H9 (cell line): ENCODE measurements at regions not wholly inside any gene's neighbourhood (a gene's known extent, or its start where the extent isn't known, plus 50 kb on each side); places are given as distances from the start of the nearest gene placed in this dataset.

ENCODE experiments used
- DNase-seq: peaks from one replicate; pipeline ENCODE4 v3.0.0-alpha.2; 2017
- H2AFZ ChIP-seq: one replicate; pipeline ENCODE4 v1.6.1; 2013; ENCODE audit warnings: mild to moderate bottlenecking, low read length, control low read depth, moderate library complexity
- H2AK5ac ChIP-seq: 2 replicates; pipeline ENCODE4 v1.6.1; 2013; ENCODE audit warnings: low read length, control low read depth, mixed read lengths; ENCODE audit not compliant: insufficient read length
- H2BK120ac ChIP-seq: one replicate; pipeline ENCODE4 v1.6.1; 2013; ENCODE audit warnings: low read depth, mild to moderate bottlenecking, low read length, control low read depth, inconsistent platforms; ENCODE audit not compliant: poor library complexity, severe bottlenecking
- H2BK12ac ChIP-seq: 2 replicates; pipeline ENCODE4 v1.6.1; 2013; ENCODE audit warnings: low read length, control low read depth, mixed read lengths, low read depth; ENCODE audit not compliant: insufficient read length
- H2BK15ac ChIP-seq: 2 replicates; pipeline ENCODE4 v1.6.1; 2013; ENCODE audit warnings: low read depth, low read length, control low read depth
- H2BK20ac ChIP-seq: one replicate; pipeline ENCODE4 v1.6.1; 2013; ENCODE audit warnings: low read depth, mild to moderate bottlenecking, low read length, control low read depth, inconsistent platforms; ENCODE audit not compliant: poor library complexity, severe bottlenecking
- H2BK5ac ChIP-seq: 2 replicates; pipeline ENCODE4 v1.6.1; 2013; ENCODE audit warnings: low read length, control low read depth, mixed read lengths; ENCODE audit not compliant: insufficient read length
- H3K14ac ChIP-seq: 2 replicates; pipeline ENCODE4 v1.6.1; 2013; ENCODE audit warnings: low read length, control low read depth; ENCODE audit not compliant: insufficient read depth
- H3K18ac ChIP-seq: 2 replicates; pipeline ENCODE4 v1.6.1; 2013; ENCODE audit warnings: low read depth, mild to moderate bottlenecking, mixed read lengths, low read length, control low read depth; ENCODE audit not compliant: insufficient read length
- H3K23ac ChIP-seq: 2 replicates; pipeline ENCODE4 v1.6.1; 2013; ENCODE audit warnings: low read length, control low read depth, mixed read lengths, low read depth; ENCODE audit not compliant: insufficient read length
- H3K23me2 ChIP-seq: 2 replicates; pipeline ENCODE4 v1.6.1; 2013; ENCODE audit warnings: low read depth, mild to moderate bottlenecking, mixed read lengths, low read length, control low read depth; ENCODE audit not compliant: insufficient read length, poor library complexity, severe bottlenecking
- H3K27ac ChIP-seq: 2 replicates; pipeline ENCODE4 v1.5.1; 2013; ENCODE audit warnings: low read length, control low read depth, mixed read lengths, low read depth; ENCODE audit not compliant: insufficient read length
- H3K27me3 ChIP-seq: 2 replicates; pipeline ENCODE4 v1.6.1; 2013; ENCODE audit warnings: low read length, control low read depth, inconsistent platforms; ENCODE audit not compliant: insufficient read depth
- H3K4ac ChIP-seq: 2 replicates; pipeline ENCODE4 v1.6.1; 2013; ENCODE audit warnings: low read depth, mild to moderate bottlenecking, control low read depth, inconsistent platforms, low read length, moderate library complexity
- H3K4me1 ChIP-seq: 2 replicates; pipeline ENCODE4 v1.6.1; 2013; ENCODE audit warnings: low read length, control low read depth, inconsistent platforms; ENCODE audit not compliant: insufficient read depth
- H3K4me2 ChIP-seq: 2 replicates; pipeline ENCODE4 v1.6.1; 2013; ENCODE audit warnings: low read length, control low read depth, mixed read lengths; ENCODE audit not compliant: insufficient read length, insufficient read depth
- H3K56ac ChIP-seq: 2 replicates; pipeline ENCODE4 v1.6.1; 2013; ENCODE audit warnings: low read depth, mild to moderate bottlenecking, mixed read lengths, low read length, control low read depth; ENCODE audit not compliant: insufficient read length
- H3K79me1 ChIP-seq: 2 replicates; pipeline ENCODE4 v1.6.1; 2013; ENCODE audit warnings: low read depth, mild to moderate bottlenecking, moderate library complexity, low read length, control low read depth, inconsistent platforms; ENCODE audit not compliant: insufficient read depth, poor library complexity, severe bottlenecking
- H3K79me2 ChIP-seq: 2 replicates; pipeline ENCODE4 v1.6.1; 2013; ENCODE audit warnings: low read length, control low read depth, inconsistent platforms; ENCODE audit not compliant: insufficient read depth
- H3K9ac ChIP-seq: 2 replicates; pipeline ENCODE4 v1.6.1; 2013; ENCODE audit warnings: low read length, control low read depth, mixed read lengths; ENCODE audit not compliant: insufficient read length; ENCODE audit errors: extremely low read depth
- H3K9me3 ChIP-seq: one replicate; pipeline ENCODE4 v1.6.1; 2013; ENCODE audit warnings: low read depth, low read length, inconsistent platforms; ENCODE audit not compliant: control insufficient read depth
- H3T11ph ChIP-seq: one replicate; pipeline ENCODE4 v1.6.1; 2013; ENCODE audit warnings: mild to moderate bottlenecking, low read length, control low read depth, inconsistent platforms
- H4K20me1 ChIP-seq: one replicate; pipeline ENCODE4 v1.6.1; 2013; ENCODE audit not compliant: control insufficient read depth, insufficient read length, insufficient read depth
- H4K5ac ChIP-seq: 2 replicates; pipeline ENCODE4 v1.6.1; 2013; ENCODE audit warnings: low read depth, mild to moderate bottlenecking, mixed read lengths, low read length, control low read depth; ENCODE audit not compliant: insufficient read length
- H4K8ac ChIP-seq: replicated peaks from 2 replicates; pipeline ENCODE4 v1.6.1; 2013; ENCODE audit warnings: low read length, control low read depth, mixed read lengths, low read depth; ENCODE audit not compliant: insufficient read length
- H4K91ac ChIP-seq: 2 replicates; pipeline ENCODE4 v1.6.1; 2013; ENCODE audit warnings: low read depth, mild to moderate bottlenecking, moderate library complexity, mixed read lengths, low read length, control low read depth; ENCODE audit not compliant: insufficient read length
- H3K27ac Mint-ChIP-seq, 3 experiments: 2 replicates in 2 of 3; 3 replicates in 1 of 3; pipeline ENCODE4 v1.8.0; 2020 to 2021; ENCODE audit warnings: mixed read lengths in 3 of 3, mild to moderate bottlenecking in 1 of 3, moderate library complexity in 1 of 3
- H3K27me3 Mint-ChIP-seq: 2 replicates; pipeline ENCODE4 v1.8.0; 2021; ENCODE audit warnings: low read depth, mild to moderate bottlenecking, moderate library complexity, mixed read lengths
- H3K36me3 Mint-ChIP-seq, 3 experiments: 2 replicates in 2 of 3; 3 replicates in 1 of 3; pipeline ENCODE4 v1.8.0; 2020 to 2021; ENCODE audit warnings: low read depth in 3 of 3, mixed read lengths in 3 of 3; ENCODE audit not compliant: insufficient read depth in 1 of 3
- H3K4me1 Mint-ChIP-seq, 2 experiments: 2 replicates each; pipeline ENCODE4 v1.8.0; 2020; ENCODE audit warnings: mixed read lengths in 2 of 2
- H3K4me3 Mint-ChIP-seq, 2 experiments: 2 replicates in 1 of 2; 3 replicates in 1 of 2; pipeline ENCODE4 v1.8.0; 2020 to 2021; ENCODE audit warnings: mild to moderate bottlenecking in 2 of 2, mixed read lengths in 2 of 2, moderate library complexity in 1 of 2
- H3K9me3 Mint-ChIP-seq, 2 experiments: 2 replicates in 1 of 2; 3 replicates in 1 of 2; pipeline ENCODE4 v1.8.0; 2020; ENCODE audit warnings: mild to moderate bottlenecking in 2 of 2, mixed read lengths in 2 of 2, moderate library complexity in 1 of 2
- CTCF ChIP-seq: fragments of 200-600 bp; sonication (generic); conservative IDR thresholded peaks from 3 replicates; pipeline ENCODE4 v1.8.0; 2021; ENCODE audit warnings: antibody characterized with exemption, mild to moderate bottlenecking
- WGBS: extraction: QIAGEN DNeasy Blood & Tissue Kit; methylation state at CpG from one replicate; pipeline ENCODE4 v1.1.7; 2013; ENCODE audit warnings: missing lambda C conversion rate, low lambda C conversion rate, mixed read lengths; ENCODE audit not compliant: insufficient read length; ENCODE audit errors: extremely low coverage; 5-methylcytosine and 5-hydroxymethylcytosine counted together

- H3K79me2 ChIP-seq, result no peaks in the 10 kb centered on the region
- H3K23me2 ChIP-seq, result no peaks in the 10 kb centered on the region
- Mint-ChIP-seq H3K36me3 (no peaks in the 10 kb centered on the region), H3K9me3 (no peaks in the 10 kb centered on the region), H3K27ac (no peak overlapping the region), H3K4me3 (no peak overlapping the region), H3K27me3 (no peaks in the 10 kb centered on the region), H3K4me1 (peaks cover 8 to 10% of the 10 kb centered on the region in 2 experiments)
- H3K79me1 ChIP-seq, result no peaks in the 10 kb centered on the region
- H3T11ph ChIP-seq, result no peak overlapping the region
- H3K56ac ChIP-seq, result no peak overlapping the region
- peaks cover 11% of the 10 kb centered on the region; the same call in 1 of the 2 replicates for H3K4me1 ChIP-seq
- no peak for DNase-seq
- no peaks in the 10 kb centered on the region for H3K27me3 ChIP-seq
- H3K23ac ChIP-seq, result no peak overlapping the region
- H3K4me2 ChIP-seq, result no peak overlapping the region
- no peaks in the 10 kb centered on the region for H4K20me1 ChIP-seq
- H2BK20ac ChIP-seq, result no peak overlapping the region
- H4K5ac ChIP-seq, result no peak overlapping the region
- no peak overlapping the region for H3K14ac ChIP-seq
- H4K91ac ChIP-seq, result no peak overlapping the region
- H3K18ac ChIP-seq, result no peak overlapping the region
- no peak overlapping the region for H2BK5ac ChIP-seq
- H2AFZ ChIP-seq, result no peak overlapping the region
- H3K27ac ChIP-seq, result no peak overlapping the region
- no peak overlapping the region for H2BK12ac ChIP-seq
- no peak for TF ChIP-seq CTCF
- H2AK5ac ChIP-seq, result no peak overlapping the region
- H3K4ac ChIP-seq, result no peak overlapping the region
- no peak overlapping the region for H2BK120ac ChIP-seq
- H4K8ac ChIP-seq, result no peak overlapping the region
- no peak overlapping the region for H3K9ac ChIP-seq
- H2BK15ac ChIP-seq, result no peak overlapping the region
- no CpG with 5 or more reads among the region's 5 CpGs for WGBS
- H3K9me3 ChIP-seq, result no peaks in the 10 kb centered on the region
These were observed 213.0 kb upstream of the ROBO2 start for GRCh38 chr3:76826861-76827260.
